ENCODE measurements at regions not wholly inside any gene's neighbourhood (a gene's known extent, or its start where the extent isn't known, plus 50 kb on each side); places are given as distances from the start of the nearest gene placed in this dataset.

DNA sequence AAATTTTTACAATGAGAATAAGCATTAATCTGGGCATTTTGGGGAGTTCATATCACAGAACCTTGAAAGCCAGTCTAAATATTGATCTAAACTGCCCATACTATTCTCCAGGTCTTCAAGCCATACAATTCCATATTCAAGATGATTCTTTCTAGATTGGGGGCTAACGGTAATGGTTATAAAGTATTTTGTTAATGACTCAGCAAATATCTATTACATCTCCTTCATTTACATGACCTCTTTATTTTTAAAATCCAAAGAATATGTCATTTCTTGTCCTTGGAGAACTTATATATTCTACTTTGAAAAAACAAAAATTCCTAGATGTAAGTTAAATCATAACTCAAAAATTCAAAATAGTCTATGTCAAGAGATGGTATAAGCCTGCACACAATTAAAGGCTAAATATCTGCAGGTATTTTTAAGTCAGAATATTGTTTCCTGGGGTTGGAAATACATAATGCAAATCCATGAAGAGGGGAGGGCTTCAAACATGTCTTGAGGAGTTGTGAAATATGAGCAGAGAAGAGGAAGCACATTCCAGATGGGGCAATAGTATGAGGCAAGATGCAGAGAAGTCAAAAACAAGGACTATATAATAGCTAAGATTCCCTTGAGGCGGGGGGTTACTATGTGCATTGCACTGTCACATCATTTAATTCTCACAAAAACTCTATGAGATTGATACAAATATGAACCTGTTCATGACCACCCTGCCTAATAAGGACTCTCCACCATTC is 526.4 kb downstream of the NR2F1-AS1 start:
- Mint-ChIP-seq H3K4me1 (ENCODE audit: low read depth) (no peaks in the 10 kb centered on the region), H3K27me3 (no peaks in the 10 kb centered on the region), H3K9me3 (ENCODE audit: low read depth) (peaks cover 4% of the 10 kb centered on the region)

DNA sequence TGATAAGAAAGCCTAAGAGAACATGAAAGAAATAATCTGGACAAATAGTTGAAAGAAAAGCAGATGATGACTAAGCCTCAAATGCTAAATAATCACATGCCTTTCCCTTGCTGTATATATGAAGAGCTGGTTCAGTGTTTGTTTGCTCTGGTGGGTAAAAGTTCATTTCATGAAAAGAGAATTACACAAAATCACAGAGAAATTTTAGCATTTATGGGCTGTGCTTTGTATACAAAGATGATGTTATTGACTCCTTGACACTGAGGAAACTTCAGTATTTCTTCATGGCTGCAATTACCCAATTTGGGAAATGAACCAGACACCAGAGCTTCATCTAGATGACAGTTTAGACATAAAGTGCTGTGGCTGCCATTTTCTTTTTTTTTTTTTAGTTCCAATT is 527.2 kb downstream of the NR2F1-AS1 start:
- H3K9me3 Mint-ChIP-seq (ENCODE audit: low read depth) = peaks cover 4% of the 10 kb centered on the region
- no peak overlapping the region for H3K27ac Mint-ChIP-seq
- H3K36me3 Mint-ChIP-seq = no peaks in the 10 kb centered on the region
- H3K27me3 Mint-ChIP-seq = no peaks in the 10 kb centered on the region
- no peak overlapping the region for H3K4me3 Mint-ChIP-seq
- no peaks in the 10 kb centered on the region for H3K4me1 Mint-ChIP-seq (ENCODE audit: low read depth)

More for the DNA sequence above, 526.4 kb downstream of the NR2F1-AS1 start:
- H3K27ac Mint-ChIP-seq = no peak overlapping the region
- no peaks in the 10 kb centered on the region for H3K36me3 Mint-ChIP-seq
- no peak overlapping the region for H3K4me3 Mint-ChIP-seq

DNA sequence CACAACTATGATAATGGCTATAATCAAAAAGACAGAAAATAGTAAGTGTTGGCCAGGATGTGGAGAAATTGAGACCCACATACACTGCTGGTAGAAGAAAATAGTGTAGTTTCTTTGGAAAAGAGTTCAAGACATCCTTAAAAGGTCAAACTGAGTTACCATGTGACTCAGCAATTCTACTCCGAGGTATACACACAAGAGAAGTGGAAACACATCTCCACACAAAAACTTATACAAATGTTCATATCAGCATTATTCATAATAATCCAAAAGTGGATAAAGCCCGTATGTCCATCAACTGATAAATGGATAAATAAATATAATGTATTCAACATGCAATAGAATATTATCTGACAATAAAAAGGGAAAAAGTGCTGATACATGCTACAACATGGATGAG is 532.2 kb downstream of the NR2F1-AS1 start:
- H3K4me1 Mint-ChIP-seq (ENCODE audit: low read depth) = no peaks in the 10 kb centered on the region
- H3K4me3 Mint-ChIP-seq = no peak overlapping the region
- H3K36me3 Mint-ChIP-seq = no peaks in the 10 kb centered on the region
- H3K27me3 Mint-ChIP-seq = no peaks in the 10 kb centered on the region
- H3K27ac Mint-ChIP-seq = no peak overlapping the region
- H3K9me3 Mint-ChIP-seq (ENCODE audit: low read depth) = no peaks in the 10 kb centered on the region

DNA sequence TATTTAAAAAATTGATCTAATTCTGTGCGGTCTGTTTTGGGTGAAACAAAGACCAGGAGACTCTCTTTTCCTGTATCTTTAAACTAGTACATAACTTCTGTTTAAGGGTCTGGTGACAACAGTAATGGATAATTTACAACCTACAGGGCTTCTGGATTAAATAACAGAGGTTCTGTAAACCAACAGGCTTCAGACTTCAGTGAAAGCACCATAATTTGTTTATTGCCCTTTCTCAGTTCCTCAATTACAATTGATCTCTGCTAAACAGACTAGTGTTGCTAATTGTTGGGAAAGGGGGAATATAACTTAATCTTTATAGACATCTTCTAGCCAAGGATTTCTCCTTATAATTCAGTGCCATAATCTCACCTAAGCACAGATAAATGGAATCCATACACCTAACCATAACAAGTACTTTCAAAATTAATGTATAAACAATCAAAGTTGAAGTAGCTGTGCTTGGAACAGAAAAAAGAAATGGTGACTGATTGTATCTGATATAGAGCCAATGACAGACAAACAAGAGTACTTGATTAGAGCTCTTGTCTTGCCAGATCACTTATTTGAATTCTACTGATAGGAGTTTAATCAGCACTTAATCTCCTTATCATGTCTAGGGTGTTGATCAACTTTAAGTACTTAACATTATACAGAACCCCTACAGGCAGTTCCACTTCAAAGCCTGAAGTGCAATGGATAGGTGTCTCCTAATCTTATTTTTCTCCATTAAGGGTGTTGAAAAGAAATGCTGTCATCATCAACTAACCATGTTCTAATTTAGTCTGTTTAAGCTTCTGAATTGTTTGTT is 536.0 kb downstream of the NR2F1-AS1 start:
- H3K27ac Mint-ChIP-seq = no peak overlapping the region

DNA sequence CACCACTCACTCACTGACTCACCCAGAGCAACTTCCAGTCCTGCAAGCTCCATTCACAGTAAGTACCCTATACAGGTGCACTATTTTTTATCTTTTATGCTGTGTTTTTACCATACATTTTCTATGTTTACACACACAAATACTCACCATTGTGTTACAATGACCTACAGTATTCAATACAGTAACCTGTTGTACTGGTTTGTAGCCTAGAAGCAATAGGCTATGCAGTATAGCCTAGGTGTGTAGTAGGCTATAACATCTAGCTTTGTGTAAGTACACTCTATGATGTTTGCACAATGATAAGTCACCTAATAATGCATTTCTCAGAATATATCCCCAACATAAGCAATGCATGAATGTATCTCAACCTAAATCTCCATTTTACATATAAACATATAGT is 541.1 kb downstream of the NR2F1-AS1 start:
- no peak overlapping the region for H3K27ac Mint-ChIP-seq
- H3K4me3 Mint-ChIP-seq = no peak overlapping the region
- no peaks in the 10 kb centered on the region for H3K36me3 Mint-ChIP-seq

More for the DNA sequence above, 536.0 kb downstream of the NR2F1-AS1 start:
- H3K27me3 Mint-ChIP-seq = no peaks in the 10 kb centered on the region
- no peaks in the 10 kb centered on the region for H3K4me1 Mint-ChIP-seq (ENCODE audit: low read depth)
- H3K4me3 Mint-ChIP-seq = no peak overlapping the region
- no peaks in the 10 kb centered on the region for H3K36me3 Mint-ChIP-seq
- no peaks in the 10 kb centered on the region for H3K9me3 Mint-ChIP-seq (ENCODE audit: low read depth)

DNA sequence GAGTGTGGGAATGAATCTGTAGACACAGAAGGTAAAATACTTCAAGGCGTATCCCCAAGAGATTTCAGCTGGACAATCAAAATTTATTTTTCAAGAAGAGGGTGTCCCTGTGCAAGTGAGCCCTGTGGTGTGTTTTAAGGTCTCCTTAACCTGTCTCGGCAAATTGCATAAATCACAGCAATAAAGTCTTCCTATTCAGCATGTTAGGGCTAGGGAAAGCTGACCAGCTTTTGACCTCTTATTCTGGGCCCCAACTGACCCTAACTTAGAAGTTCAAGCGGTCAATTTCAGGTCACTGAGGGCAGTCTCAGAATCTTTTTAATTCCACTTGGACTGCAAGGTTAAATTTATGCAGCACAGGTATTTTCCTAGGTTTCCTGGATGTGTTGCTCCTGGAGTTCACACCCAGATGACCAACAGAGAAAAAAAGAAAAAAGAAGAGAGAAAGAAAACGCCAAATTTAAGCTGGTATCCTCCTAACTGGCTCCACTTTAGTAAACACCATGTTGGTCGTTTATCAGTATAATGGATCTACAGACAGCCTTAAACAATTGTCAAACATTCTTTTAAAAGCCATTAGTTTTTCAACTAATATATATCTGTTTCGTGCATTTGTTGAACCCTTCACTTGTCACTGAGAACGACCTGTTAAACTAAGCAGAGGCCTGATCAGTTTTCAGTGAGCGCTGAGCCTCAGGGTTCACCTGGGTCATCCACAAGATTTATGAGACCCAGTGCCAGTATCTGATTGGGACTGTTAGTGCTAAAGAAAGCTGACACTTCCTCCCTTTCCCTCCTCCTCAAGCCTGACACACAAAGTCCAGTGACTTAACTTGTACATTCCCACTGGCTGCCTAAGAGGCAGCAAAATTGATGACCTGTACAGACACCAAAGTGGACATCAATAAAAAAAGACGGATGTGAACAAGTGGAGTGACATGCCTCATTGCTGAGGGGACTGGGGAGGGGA is 546.1 kb downstream of the NR2F1-AS1 start:
- no peaks in the 10 kb centered on the region for H3K9me3 Mint-ChIP-seq (ENCODE audit: low read depth)
- no peaks in the 10 kb centered on the region for H3K36me3 Mint-ChIP-seq
- H3K27me3 Mint-ChIP-seq = no peaks in the 10 kb centered on the region
- H3K4me3 Mint-ChIP-seq = no peak overlapping the region
- no peak overlapping the region for H3K27ac Mint-ChIP-seq
- H3K4me1 Mint-ChIP-seq (ENCODE audit: low read depth) = no peaks in the 10 kb centered on the region

More for the DNA sequence above, 541.1 kb downstream of the NR2F1-AS1 start:
- H3K4me1 Mint-ChIP-seq (ENCODE audit: low read depth) = no peaks in the 10 kb centered on the region
- H3K27me3 Mint-ChIP-seq = no peaks in the 10 kb centered on the region
- no peaks in the 10 kb centered on the region for H3K9me3 Mint-ChIP-seq (ENCODE audit: low read depth)

DNA sequence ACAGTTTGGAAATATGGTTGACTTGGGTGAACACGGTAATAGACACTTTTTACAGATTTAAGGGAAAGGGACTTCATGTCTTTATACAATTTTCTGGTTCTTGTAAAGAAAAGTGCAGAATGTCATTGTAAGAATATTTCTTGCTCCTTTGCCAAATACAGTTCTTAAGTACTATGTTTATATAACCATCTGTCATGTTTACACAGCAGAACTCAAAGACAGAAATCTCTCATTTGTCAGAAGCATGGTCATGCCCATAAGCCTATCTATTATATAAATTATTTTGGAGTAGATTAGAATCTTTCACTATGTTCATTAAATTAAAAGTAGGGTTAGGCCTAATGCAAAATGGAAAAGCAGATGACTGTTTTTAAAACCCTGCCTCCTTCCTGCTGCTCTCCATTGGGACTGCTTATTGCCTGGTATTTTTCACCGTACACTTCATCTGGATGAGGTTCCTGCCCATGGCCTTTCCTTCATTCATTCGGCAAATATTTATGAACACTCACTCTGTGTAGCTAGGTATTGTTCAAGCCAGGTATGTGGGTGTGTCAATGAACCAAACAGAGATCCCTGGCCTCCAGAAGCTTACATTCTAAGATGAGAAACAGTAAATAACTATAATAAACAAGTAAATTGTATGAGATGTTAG is 558.1 kb downstream of the NR2F1-AS1 start:
- Mint-ChIP-seq H3K4me1 (ENCODE audit: low read depth) (no peaks in the 10 kb centered on the region), H3K9me3 (ENCODE audit: low read depth) (no peaks in the 10 kb centered on the region), H3K36me3 (no peaks in the 10 kb centered on the region), H3K4me3 (no peak overlapping the region), H3K27ac (no peak overlapping the region), H3K27me3 (no peaks in the 10 kb centered on the region)

DNA sequence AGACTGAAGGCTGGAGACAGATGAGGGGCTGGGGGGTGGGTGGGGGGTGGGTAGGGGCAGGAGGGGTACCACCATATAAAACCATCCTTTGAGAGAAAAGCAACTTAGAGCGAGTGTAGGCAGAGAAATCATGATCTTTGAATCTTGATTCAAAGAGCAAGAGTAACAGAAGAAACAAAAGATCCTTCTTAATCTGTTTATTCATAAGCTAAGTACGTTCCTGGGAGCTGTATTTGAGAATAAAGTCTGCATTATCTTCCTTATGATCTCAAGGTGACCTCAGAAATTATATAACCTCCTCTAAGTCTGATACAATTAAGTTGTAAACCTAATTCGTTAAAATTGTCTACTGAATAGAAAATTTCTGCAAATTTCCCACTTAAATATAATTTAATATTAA is 558.8 kb downstream of the NR2F1-AS1 start:
- H3K36me3 Mint-ChIP-seq = no peaks in the 10 kb centered on the region
- no peaks in the 10 kb centered on the region for H3K9me3 Mint-ChIP-seq (ENCODE audit: low read depth)
- no peaks in the 10 kb centered on the region for H3K4me1 Mint-ChIP-seq (ENCODE audit: low read depth)
- no peak overlapping the region for H3K27ac Mint-ChIP-seq
- H3K4me3 Mint-ChIP-seq = no peak overlapping the region
- no peaks in the 10 kb centered on the region for H3K27me3 Mint-ChIP-seq

DNA sequence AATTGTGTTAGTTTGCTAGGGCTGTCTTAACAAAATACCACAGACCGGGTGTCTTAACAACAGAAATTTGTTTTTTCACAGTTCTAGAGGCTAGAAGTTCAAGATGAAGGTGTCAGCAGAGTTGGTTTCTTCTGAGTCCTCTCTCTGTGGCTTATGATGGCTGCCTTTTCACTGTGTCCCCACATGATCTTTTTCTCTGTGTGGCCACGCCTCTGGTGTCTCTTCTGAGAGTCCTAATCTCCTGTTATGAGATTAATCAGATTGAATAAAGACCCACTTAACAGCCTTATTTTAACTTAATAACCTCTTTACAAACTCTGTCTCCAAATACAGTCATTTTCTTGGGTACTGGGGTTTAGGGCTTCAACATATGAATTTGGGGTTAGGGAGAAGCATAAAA is 561.1 kb downstream of the NR2F1-AS1 start:
- Mint-ChIP-seq H3K27ac (no peak overlapping the region), H3K27me3 (no peaks in the 10 kb centered on the region), H3K9me3 (ENCODE audit: low read depth) (no peaks in the 10 kb centered on the region), H3K4me1 (ENCODE audit: low read depth) (no peaks in the 10 kb centered on the region), H3K4me3 (no peak overlapping the region), H3K36me3 (no peaks in the 10 kb centered on the region)

DNA sequence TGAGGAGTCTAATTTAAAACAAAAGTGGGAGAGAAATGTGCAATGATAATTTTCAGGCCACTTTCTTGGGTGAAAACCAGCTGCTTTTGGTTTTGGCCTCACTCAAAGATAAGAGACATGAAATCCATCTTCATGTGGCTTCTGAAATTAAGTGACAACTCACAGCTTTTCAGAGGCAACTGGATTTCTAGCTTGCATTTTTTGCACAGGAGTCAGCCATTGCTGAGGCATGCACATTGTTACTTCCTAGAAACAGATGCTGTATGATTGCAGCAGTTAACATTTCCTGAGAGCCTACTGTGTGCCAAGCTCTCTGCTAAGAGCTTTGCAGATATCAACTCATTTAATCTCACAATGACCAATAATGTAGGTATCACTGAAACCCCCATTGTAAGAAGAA is 562.6 kb downstream of the NR2F1-AS1 start:
- Mint-ChIP-seq H3K4me3 (no peak overlapping the region), H3K27me3 (no peaks in the 10 kb centered on the region), H3K36me3 (no peaks in the 10 kb centered on the region), H3K27ac (no peak overlapping the region), H3K4me1 (ENCODE audit: low read depth) (no peaks in the 10 kb centered on the region), H3K9me3 (ENCODE audit: low read depth) (no peaks in the 10 kb centered on the region)

DNA sequence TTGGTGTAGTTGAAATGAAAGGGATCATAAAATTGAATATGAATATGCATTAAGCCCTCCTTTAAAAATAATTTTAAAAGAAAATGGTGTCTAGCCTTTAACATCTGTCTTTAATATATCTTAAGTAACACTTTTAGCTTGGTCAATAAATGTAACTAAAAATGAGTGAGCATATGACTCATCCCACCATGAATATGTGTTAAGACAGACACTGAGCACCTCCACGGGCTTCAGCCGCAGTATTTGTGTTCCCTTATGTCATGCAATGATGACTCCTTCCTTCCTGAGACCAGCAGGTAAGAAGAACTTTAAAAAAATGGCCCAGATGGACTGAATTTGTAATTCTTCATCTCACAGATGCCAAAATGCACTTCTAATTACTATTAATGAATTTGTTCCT is 563.2 kb downstream of the NR2F1-AS1 start:
- Mint-ChIP-seq H3K27ac (no peak overlapping the region), H3K4me1 (ENCODE audit: low read depth) (no peaks in the 10 kb centered on the region), H3K9me3 (ENCODE audit: low read depth) (no peaks in the 10 kb centered on the region), H3K27me3 (no peaks in the 10 kb centered on the region), H3K4me3 (no peak overlapping the region), H3K36me3 (no peaks in the 10 kb centered on the region)

DNA sequence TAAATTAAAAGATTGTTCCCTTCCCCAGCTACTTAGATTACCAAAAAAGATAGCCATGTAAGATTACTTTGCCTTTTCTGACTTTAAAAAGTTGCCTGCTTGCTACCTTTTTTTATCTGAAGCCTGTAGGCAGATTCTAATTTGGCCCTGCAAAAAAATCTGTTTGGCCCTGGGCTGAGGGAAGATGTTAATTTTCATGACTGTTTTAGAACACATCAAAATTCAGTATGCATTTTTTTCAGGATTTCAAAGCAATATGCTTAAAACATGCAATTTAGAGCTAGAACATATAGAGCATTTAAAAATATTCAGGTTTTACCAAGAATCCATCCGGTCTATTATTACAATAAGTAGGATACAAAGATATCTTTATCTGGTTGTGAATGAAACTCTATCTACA is 563.6 kb downstream of the NR2F1-AS1 start:
- Mint-ChIP-seq H3K27ac (no peak overlapping the region), H3K27me3 (no peaks in the 10 kb centered on the region), H3K36me3 (no peaks in the 10 kb centered on the region), H3K9me3 (ENCODE audit: low read depth) (no peaks in the 10 kb centered on the region), H3K4me1 (ENCODE audit: low read depth) (no peaks in the 10 kb centered on the region), H3K4me3 (no peak overlapping the region)

DNA sequence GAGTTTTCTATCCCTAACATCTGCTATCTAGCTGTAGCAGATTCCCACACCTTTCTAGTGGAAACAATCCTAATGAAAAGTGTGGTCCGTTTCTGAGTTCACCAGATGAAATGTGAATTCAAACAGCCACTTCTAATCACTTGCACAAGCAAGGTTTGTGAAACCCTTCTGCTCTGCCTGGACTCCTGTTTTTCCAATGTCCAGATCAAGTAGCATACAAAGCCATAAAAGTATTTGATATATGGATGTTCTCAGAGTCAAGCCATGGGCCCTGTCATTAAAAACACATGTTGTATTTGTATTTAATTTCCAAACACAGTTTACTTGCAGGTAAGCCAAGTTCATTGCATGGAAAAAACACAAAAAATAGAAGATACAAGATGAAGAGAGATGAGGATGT is 570.4 kb downstream of the NR2F1-AS1 start:
- no peak overlapping the region for H3K4me3 Mint-ChIP-seq
- no peaks in the 10 kb centered on the region for H3K27me3 Mint-ChIP-seq
- no peaks in the 10 kb centered on the region for H3K4me1 Mint-ChIP-seq (ENCODE audit: low read depth)
- H3K27ac Mint-ChIP-seq = no peak overlapping the region
- H3K9me3 Mint-ChIP-seq (ENCODE audit: low read depth) = peaks cover 4% of the 10 kb centered on the region
- no peaks in the 10 kb centered on the region for H3K36me3 Mint-ChIP-seq

DNA sequence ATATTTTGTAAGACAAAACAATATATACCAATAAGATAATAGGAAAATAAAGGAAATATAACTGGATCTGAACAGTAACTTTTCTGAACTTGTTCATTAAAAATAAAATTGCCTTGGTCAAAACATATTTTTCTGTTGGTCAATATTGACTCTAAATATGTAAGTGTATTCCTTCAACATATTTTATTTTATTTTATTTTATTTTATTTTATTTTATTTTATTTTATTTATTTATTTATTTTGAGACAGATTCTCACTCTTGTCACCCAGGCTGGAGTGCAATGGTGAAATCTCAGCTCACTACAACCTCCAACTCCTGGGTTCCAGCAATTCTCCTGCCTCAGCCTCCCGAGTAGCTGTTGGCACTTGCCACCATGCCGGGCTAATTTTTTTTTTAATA is 571.0 kb downstream of the NR2F1-AS1 start:
- no peak overlapping the region for H3K4me3 Mint-ChIP-seq
- H3K27me3 Mint-ChIP-seq = no peaks in the 10 kb centered on the region
- peaks cover 4% of the 10 kb centered on the region for H3K9me3 Mint-ChIP-seq (ENCODE audit: low read depth)
- no peaks in the 10 kb centered on the region for H3K4me1 Mint-ChIP-seq (ENCODE audit: low read depth)
- H3K36me3 Mint-ChIP-seq = no peaks in the 10 kb centered on the region
- no peak overlapping the region for H3K27ac Mint-ChIP-seq
